Testis (tissue), 2 donors: ENCODE measurements at regions not wholly inside any gene's neighbourhood (a gene's known extent, or its start where the extent isn't known, plus 50 kb on each side); places are given as distances from the start of the nearest gene placed in this dataset.

Experiments
- DNase-seq: peaks from one replicate; pipeline ENCODE4 v3.0.0-alpha.2; 2019
- H3K27ac ChIP-seq, 2 donors: fragments of 200-600 bp; sonication (generic); one replicate each; pipeline ENCODE4 v1.5.1; 2019
- H3K27me3 ChIP-seq: fragments of 200-600 bp; sonication (generic); one replicate; pipeline ENCODE4 v1.5.1; 2019
- H3K36me3 ChIP-seq: fragments of 200-600 bp; sonication (generic); one replicate; pipeline ENCODE4 v1.5.1; 2017; ENCODE audit warnings: low read depth; ENCODE audit errors: missing control alignments
- H3K4me1 ChIP-seq: fragments of 200-600 bp; sonication (generic); one replicate; pipeline ENCODE4 v1.5.1; 2019
- H3K4me3 ChIP-seq, 2 donors: fragments of 200-600 bp; sonication (generic); one replicate each; pipeline ENCODE4 v1.5.1; 2017 to 2019
- H3K9me3 ChIP-seq: fragments of 200-600 bp; sonication (generic); one replicate; pipeline ENCODE4 v1.5.1; 2017
- POLR2A ChIP-seq: fragments of 450-650 bp; IDR thresholded peaks from one replicate; pipeline ENCODE4 v1.6.1; 2017; ENCODE audit warnings: antibody characterized with exemption, mild to moderate bottlenecking, moderate library complexity
- WGBS, 2 donors: methylation state at CpG; one replicate each; pipeline ENCODE4 v1.1.5; 2018; 5-methylcytosine and 5-hydroxymethylcytosine counted together
- intact Hi-C: fragments of 100-400 bp; cut with DNase I; formaldehyde crosslinking; loops from one replicate; pipeline ENCODE4 v1.15.1; 2023; ENCODE audit warnings: low total_unique reads
- TF ChIP-seq, protein P1 (sequence below), 3 experiments: fragments of 450-650 bp in 2 of 3; fragments of 200-600 bp in 1 of 3; sonication (generic) in 1 of 3; IDR thresholded peaks; one replicate each; pipeline ENCODE4 v1.5.1; 2016 to 2019; ENCODE audit warnings: antibody characterized with exemption in 3 of 3, mild to moderate bottlenecking in 2 of 3, moderate library complexity in 1 of 3

DNA sequence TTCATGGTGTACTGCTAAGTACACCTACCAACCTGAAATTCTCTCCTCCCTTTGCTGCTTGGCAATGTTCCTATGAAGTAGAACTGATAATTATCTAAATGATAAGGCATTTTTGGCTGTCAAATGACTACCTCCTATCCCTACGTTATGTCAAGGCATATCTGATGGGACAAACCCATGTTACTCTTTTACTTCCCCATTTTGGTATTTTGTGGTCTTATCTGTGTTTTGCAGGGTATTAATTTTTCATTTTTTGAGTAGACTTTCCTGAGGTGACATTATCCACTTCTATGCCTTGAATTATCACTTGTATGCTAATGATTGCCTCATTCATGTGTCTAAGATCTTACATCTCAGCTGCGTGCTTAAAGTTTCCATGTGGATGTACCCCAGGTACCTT is 499.6 kb upstream of the B3GALT2 start:
- Histone ChIP-seq H3K27me3 (no peaks in the 10 kb centered on the region), H3K4me1 (no peaks in the 10 kb centered on the region), H3K36me3 (no peaks in the 10 kb centered on the region), H3K9me3 (no peaks in the 10 kb centered on the region), H3K4me3 (no peak overlapping the region), H3K27ac (no peak overlapping the region)
- 84 to 86% methylated on average over 2 of the region's 2 CpGs for WGBS, 2 donors
- intact Hi-C loops: no loop called here
- no peak for TF ChIP-seq POLR2A
- DNase-seq: no peak

DNA sequence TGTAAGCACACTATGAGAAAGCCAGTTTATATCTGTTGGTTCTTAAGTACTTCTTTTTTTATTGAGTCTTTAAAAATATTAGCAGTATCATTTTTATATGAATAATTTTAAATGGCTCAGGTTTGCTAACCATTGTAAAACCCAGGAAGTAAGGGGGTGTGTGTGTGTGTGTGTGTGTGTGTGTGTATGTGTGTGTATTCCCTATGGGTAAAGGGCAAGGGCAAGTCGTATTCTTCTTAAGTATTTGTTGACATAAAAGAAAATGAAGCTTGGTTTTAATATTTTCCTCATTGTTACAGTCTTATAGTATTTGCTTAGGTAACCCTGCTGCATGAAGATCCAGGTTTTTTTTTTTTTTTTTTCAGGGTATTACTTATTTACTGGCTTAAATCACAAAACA is 495.0 kb upstream of the B3GALT2 start:
- Histone ChIP-seq H3K9me3 (no peaks in the 10 kb centered on the region), H3K27me3 (no peaks in the 10 kb centered on the region), H3K27ac (no peak overlapping the region), H3K4me3 (no peak overlapping the region), H3K4me1 (no peaks in the 10 kb centered on the region), H3K36me3 (no peaks in the 10 kb centered on the region)
- no peak for TF ChIP-seq POLR2A
- TF ChIP-seq, protein P1, sequence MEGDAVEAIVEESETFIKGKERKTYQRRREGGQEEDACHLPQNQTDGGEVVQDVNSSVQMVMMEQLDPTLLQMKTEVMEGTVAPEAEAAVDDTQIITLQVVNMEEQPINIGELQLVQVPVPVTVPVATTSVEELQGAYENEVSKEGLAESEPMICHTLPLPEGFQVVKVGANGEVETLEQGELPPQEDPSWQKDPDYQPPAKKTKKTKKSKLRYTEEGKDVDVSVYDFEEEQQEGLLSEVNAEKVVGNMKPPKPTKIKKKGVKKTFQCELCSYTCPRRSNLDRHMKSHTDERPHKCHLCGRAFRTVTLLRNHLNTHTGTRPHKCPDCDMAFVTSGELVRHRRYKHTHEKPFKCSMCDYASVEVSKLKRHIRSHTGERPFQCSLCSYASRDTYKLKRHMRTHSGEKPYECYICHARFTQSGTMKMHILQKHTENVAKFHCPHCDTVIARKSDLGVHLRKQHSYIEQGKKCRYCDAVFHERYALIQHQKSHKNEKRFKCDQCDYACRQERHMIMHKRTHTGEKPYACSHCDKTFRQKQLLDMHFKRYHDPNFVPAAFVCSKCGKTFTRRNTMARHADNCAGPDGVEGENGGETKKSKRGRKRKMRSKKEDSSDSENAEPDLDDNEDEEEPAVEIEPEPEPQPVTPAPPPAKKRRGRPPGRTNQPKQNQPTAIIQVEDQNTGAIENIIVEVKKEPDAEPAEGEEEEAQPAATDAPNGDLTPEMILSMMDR (IDR thresholded peaks at IDR 0.05): no peak
- intact Hi-C loops: no loop called here
- 71 to 79% methylated on average over 1 of the region's 1 CpG for WGBS, 2 donors
- DNase-seq: no peak

DNA sequence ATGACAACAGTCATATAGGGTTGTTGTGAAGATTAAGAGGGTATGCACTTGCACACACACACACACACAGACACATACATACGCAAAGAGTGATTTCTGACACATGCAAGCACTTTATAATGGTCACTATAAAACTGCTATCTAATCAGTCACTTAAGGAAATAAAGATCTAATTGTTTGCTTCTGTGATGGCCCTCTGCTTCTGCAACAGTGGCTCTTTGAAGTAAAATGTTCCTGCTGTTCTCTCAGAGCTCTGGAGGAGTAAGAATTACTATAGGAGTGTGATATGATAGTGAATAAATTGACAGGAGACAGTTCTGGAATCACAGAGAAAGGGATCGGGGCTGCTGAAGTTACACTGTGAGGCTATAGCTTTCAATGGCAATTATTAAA is 494.5 kb upstream of the B3GALT2 start:
- TF ChIP-seq POLR2A: no peak
- TF ChIP-seq, protein P1 (IDR thresholded peaks at IDR 0.05): no peak
- intact Hi-C loops: no loop called here
- no peak overlapping the region for H3K27ac ChIP-seq
- 2 to 79% methylated on average over 2 of the region's 2 CpGs for WGBS, 2 donors
- H3K36me3 ChIP-seq: no peaks in the 10 kb centered on the region
- no peaks in the 10 kb centered on the region for H3K4me1 ChIP-seq
- H3K9me3 ChIP-seq: no peaks in the 10 kb centered on the region
- no peak overlapping the region for H3K4me3 ChIP-seq
- no peaks in the 10 kb centered on the region for H3K27me3 ChIP-seq
- no peak for DNase-seq

DNA sequence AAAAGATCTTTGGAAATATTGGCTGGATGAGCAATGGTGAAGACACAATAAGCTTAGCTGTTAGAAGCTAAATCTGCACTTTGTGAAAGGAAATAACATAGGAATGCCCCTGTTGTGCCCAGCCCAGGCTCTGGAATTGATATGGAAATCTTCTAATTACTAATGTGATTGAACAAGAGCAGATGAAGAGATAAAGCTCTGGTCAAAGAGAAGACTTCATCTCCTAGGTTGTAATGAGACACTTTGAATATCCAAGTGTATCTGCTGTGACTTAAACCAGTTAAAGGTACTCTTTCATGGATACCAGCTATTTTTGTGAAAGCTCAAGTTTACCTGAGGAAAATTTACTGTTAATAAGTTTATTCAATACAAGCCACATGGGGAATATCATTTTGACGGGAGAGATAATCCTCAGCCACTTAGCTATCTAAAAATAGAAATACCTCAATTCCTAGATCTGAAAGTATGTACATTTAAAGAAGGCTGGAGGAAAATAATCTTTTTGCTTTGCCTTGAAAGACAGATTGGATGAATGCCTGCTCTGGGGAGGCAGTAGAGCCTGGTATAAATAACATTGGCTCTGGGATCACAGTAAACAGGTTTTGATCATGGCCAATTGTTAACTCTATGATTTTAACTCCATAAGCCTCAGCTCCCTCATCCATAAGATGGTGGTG is 494.0 kb upstream of the B3GALT2 start:
- no peak for DNase-seq
- no peak for TF ChIP-seq POLR2A
- TF ChIP-seq, protein P1 (IDR thresholded peaks at IDR 0.05): no peak
- Histone ChIP-seq H3K9me3 (no peaks in the 10 kb centered on the region), H3K4me1 (no peaks in the 10 kb centered on the region), H3K36me3 (no peaks in the 10 kb centered on the region), H3K27ac (no peak overlapping the region), H3K4me3 (no peak overlapping the region), H3K27me3 (no peaks in the 10 kb centered on the region)
- WGBS, 2 donors: 33 to 59% methylated on average over 1 of the region's 1 CpG
- intact Hi-C loops: no loop called here

DNA sequence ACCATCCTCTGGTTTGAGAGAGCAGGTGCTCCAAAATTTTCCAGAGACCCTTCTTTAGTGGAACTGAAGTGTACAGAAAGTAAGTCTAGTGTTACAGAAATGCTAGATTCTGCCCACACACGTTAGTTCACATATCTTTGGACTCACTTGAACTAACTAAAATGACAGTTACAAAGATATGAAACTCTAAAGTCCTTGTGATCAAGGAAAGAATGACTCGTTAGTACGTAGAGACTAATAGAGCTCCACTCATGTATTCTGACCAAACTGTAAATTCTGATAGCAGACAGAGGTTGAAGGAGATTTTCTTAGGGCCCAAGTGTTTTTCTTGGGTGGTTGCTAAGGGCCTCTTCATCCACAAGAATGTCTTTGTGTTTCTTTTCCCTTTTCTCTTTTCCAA is 491.5 kb upstream of the B3GALT2 start:
- Histone ChIP-seq H3K27me3 (no peaks in the 10 kb centered on the region), H3K27ac (no peak overlapping the region), H3K4me3 (no peak overlapping the region), H3K4me1 (no peaks in the 10 kb centered on the region), H3K9me3 (no peaks in the 10 kb centered on the region), H3K36me3 (no peaks in the 10 kb centered on the region)
- no peak for DNase-seq
- intact Hi-C loops: no loop called here
- TF ChIP-seq, protein P1 (IDR thresholded peaks at IDR 0.05): no peak
- WGBS, 2 donors: 80% methylated on average over 3 of the region's 3 CpGs
